Loucy (cell line): ENCODE measurements at regions not wholly inside any gene's neighbourhood (a gene's known extent, or its start where the extent isn't known, plus 50 kb on each side); places are given as distances from the start of the nearest gene placed in this dataset.

Source experiments
- H2AFZ ChIP-seq: fragments of 200-600 bp; sonication (generic); 2 replicates; pipeline ENCODE4 v1.6.0; 2016; ENCODE audit warnings: antibody characterized with exemption, mild to moderate bottlenecking, low read length, moderate library complexity
- H3F3A ChIP-seq: fragments of 200-600 bp; 2 replicates; pipeline ENCODE4 v1.6.0; 2016; ENCODE audit warnings: antibody characterized with exemption, low read depth, mild to moderate bottlenecking
- H3K27me3 ChIP-seq: fragments of 200-600 bp; sonication (generic); 2 replicates; pipeline ENCODE4 v1.6.1; 2014; ENCODE audit warnings: low read length, mild to moderate bottlenecking; ENCODE audit not compliant: insufficient read depth, poor library complexity, severe bottlenecking
- H3K36me3 ChIP-seq: fragments of 200-600 bp; sonication (generic); 2 replicates; pipeline ENCODE4 v1.6.1; 2016; ENCODE audit warnings: low read length; ENCODE audit not compliant: insufficient read depth
- H3K4me1 ChIP-seq: fragments of 200-600 bp; sonication (generic); 2 replicates; pipeline ENCODE4 v1.5.1; 2014; ENCODE audit warnings: low read length, mild to moderate bottlenecking; ENCODE audit not compliant: insufficient read depth, poor library complexity, severe bottlenecking
- H3K4me2 ChIP-seq: fragments of 200-600 bp; sonication (generic); 2 replicates; pipeline ENCODE4 v1.6.0; 2014; ENCODE audit warnings: antibody characterized with exemption, low read length, low read depth, mild to moderate bottlenecking; ENCODE audit not compliant: poor library complexity, severe bottlenecking
- H3K4me3 ChIP-seq: fragments of 200-600 bp; sonication (generic); 2 replicates; pipeline ENCODE4 v1.5.1; 2014; ENCODE audit warnings: low read length, mild to moderate bottlenecking, mixed read lengths; ENCODE audit not compliant: poor library complexity, severe bottlenecking
- H3K79me2 ChIP-seq: fragments of 200-600 bp; sonication (generic); 2 replicates; pipeline ENCODE4 v1.6.1; 2014; ENCODE audit warnings: low read length; ENCODE audit not compliant: insufficient read depth
- H3K9ac ChIP-seq: fragments of 200-600 bp; sonication (generic); 2 replicates; pipeline ENCODE4 v1.6.0; 2014; ENCODE audit warnings: mild to moderate bottlenecking, low read depth, low read length, moderate library complexity; ENCODE audit not compliant: poor library complexity, severe bottlenecking
- H3K9me2 ChIP-seq: fragments of 200-600 bp; sonication (generic); replicated peaks from 2 replicates; pipeline ENCODE4 v1.6.1; 2016; ENCODE audit warnings: low read depth, low read length, mixed read lengths
- H3K9me3 ChIP-seq: fragments of 200-600 bp; sonication (generic); 2 replicates; pipeline ENCODE4 v1.6.1; 2014; ENCODE audit warnings: mild to moderate bottlenecking, antibody characterized with exemption, low read length, low read depth; ENCODE audit not compliant: insufficient read depth
- H4K20me1 ChIP-seq: fragments of 200-600 bp; sonication (generic); 2 replicates; pipeline ENCODE4 v1.6.0; 2014; ENCODE audit warnings: antibody characterized with exemption, low read length, mild to moderate bottlenecking; ENCODE audit not compliant: insufficient read depth, poor library complexity, severe bottlenecking
- CTCF ChIP-seq: fragments of 200-600 bp; sonication (generic); conservative IDR thresholded peaks from 2 replicates; pipeline ENCODE4 v1.5.1; 2014; ENCODE audit warnings: mild to moderate bottlenecking, antibody characterized with exemption, low read length
- EZH2phosphoT487 ChIP-seq: fragments of 200-600 bp; IDR thresholded peaks from 2 replicates; pipeline ENCODE4 v1.6.1; 2018; ENCODE audit warnings: antibody characterized with exemption, mild to moderate bottlenecking, moderate library complexity, borderline replicate concordance

GRCh38 chr10:65571011-65571570 is 1354.7 kb upstream of the LRRTM3 start:
- H3K4me3 ChIP-seq = no peak overlapping the region

GRCh38 chr10:65581426-65582026 is 1344.3 kb upstream of the LRRTM3 start:
- H3K9ac ChIP-seq = no peak overlapping the region

More at GRCh38 chr10:65571011-65571570, 1354.7 kb upstream of the LRRTM3 start:
- no peaks in the 10 kb centered on the region for H3K36me3 ChIP-seq
- H3K4me2 ChIP-seq = no peak overlapping the region
- H3K9me3 ChIP-seq = no peaks in the 10 kb centered on the region
- no peaks in the 10 kb centered on the region for H3K9me2 ChIP-seq
- H2AFZ ChIP-seq = no peak overlapping the region
- no peaks in the 10 kb centered on the region for H3K79me2 ChIP-seq
- TF ChIP-seq CTCF (no peak), EZH2phosphoT487 (no peak)
- no peak overlapping the region for H3K9ac ChIP-seq
- H3F3A ChIP-seq = no peaks in the 10 kb centered on the region
- H3K27me3 ChIP-seq = no peaks in the 10 kb centered on the region
- H4K20me1 ChIP-seq = no peaks in the 10 kb centered on the region
- no peaks in the 10 kb centered on the region for H3K4me1 ChIP-seq

DNA sequence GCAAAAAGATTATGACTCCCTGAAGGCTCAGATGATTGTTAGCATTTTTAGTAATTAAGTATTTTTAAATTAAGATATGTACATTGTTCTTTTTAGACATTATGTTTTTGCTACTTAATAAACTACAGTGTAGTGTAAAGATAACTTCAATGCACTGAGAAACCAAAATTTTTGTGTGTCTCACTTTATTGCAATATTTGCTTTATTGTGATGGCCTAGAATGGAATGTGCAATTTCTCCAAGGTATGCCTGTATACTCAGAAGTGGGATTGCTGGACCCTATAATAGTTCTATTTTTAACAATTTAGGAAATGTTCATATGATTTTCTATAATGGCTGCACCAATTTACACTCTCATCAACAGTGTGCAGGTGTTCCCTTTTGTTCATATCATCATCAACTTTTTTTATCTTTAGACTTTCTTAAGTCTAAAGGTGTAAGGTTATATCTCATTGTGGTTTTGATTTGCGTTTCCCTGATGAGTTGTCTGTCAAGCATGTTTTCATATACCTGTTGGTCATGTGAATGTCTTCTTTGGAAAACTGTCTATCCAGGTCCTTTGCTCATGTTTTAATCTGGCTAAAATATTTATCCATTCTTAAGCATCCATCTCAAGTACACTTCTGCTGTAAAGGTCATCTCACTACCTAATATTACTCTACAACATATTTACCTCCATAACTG is 1323.5 kb upstream of the LRRTM3 start:
- Histone ChIP-seq H3F3A (no peaks in the 10 kb centered on the region), H3K27me3 (no peaks in the 10 kb centered on the region), H3K4me1 (no peaks in the 10 kb centered on the region), H3K9me2 (no peaks in the 10 kb centered on the region; the same call in 1 of the 2 replicates), H3K4me2 (no peak overlapping the region), H3K9ac (no peak overlapping the region), H4K20me1 (no peaks in the 10 kb centered on the region), H3K36me3 (no peaks in the 10 kb centered on the region), H3K79me2 (no peaks in the 10 kb centered on the region), H3K9me3 (no peaks in the 10 kb centered on the region), H3K4me3 (no peak overlapping the region), H2AFZ (no peak overlapping the region)
- TF ChIP-seq EZH2phosphoT487 (no peak), CTCF (no peak)

More at GRCh38 chr10:65581426-65582026, 1344.3 kb upstream of the LRRTM3 start:
- H3K79me2 ChIP-seq = no peaks in the 10 kb centered on the region
- no peak overlapping the region for H3K4me3 ChIP-seq
- H2AFZ ChIP-seq = no peak overlapping the region
- TF ChIP-seq CTCF = no peak
- H3K9me3 ChIP-seq = 0 out of 2 replicates have a peak, but pooled peaks cover 2% of the 10 kb centered on the region
- H3K4me1 ChIP-seq = no peaks in the 10 kb centered on the region
- H3F3A ChIP-seq = no peaks in the 10 kb centered on the region
- H3K36me3 ChIP-seq = no peaks in the 10 kb centered on the region
- H3K27me3 ChIP-seq = no peaks in the 10 kb centered on the region
- H4K20me1 ChIP-seq = no peaks in the 10 kb centered on the region
- no peaks in the 10 kb centered on the region for H3K9me2 ChIP-seq
- H3K4me2 ChIP-seq = no peak overlapping the region
